Fibroblast of pulmonary artery (primary cell): ENCODE measurements at regions not wholly inside any gene's neighbourhood (a gene's known extent, or its start where the extent isn't known, plus 50 kb on each side); places are given as distances from the start of the nearest gene placed in this dataset.

Experiments
- DNase-seq: peaks from one replicate; pipeline ENCODE4 v3.0.0-alpha.2; 2010; ENCODE audit warnings: low read depth
- H3K4me3 ChIP-seq: replicated peaks from 2 replicates; pipeline ENCODE4 v1.5.1; 2011; ENCODE audit warnings: low read depth, mild to moderate bottlenecking, control low read depth, low read length, moderate library complexity
- CTCF ChIP-seq: IDR thresholded peaks from 2 replicates; pipeline ENCODE4 v1.5.1; 2011; ENCODE audit warnings: mild to moderate bottlenecking, control low read depth, low read length, inconsistent platforms; ENCODE audit errors: missing control alignments

- no peak for DNase-seq
- no peak overlapping the region for H3K4me3 ChIP-seq
- no peak for TF ChIP-seq CTCF
Observed at GRCh38 chr10:4456776-4457175, 369.2 kb upstream of the AKR1E2 start.

GRCh38 chr10:4456279-4456678 lies 369.7 kb upstream of the AKR1E2 start:
- no peak for TF ChIP-seq CTCF
- H3K4me3 ChIP-seq: no peak overlapping the region
- DNase-seq: no peak

- no peak for TF ChIP-seq CTCF
- H3K4me3 ChIP-seq: no peak overlapping the region
- no peak for DNase-seq
Observed at GRCh38 chr10:4453950-4454349, 372.1 kb upstream of the AKR1E2 start.

GRCh38 chr10:4453276-4453675 lies 372.7 kb upstream of the AKR1E2 start:
- TF ChIP-seq CTCF: no peak
- no peak overlapping the region for H3K4me3 ChIP-seq
- no peak for DNase-seq

- peak; percentile 79 for DNase-seq
Observed at GRCh38 chr10:4450981-4451908, 374.8 kb upstream of the AKR1E2 start.

GRCh38 chr10:4450169-4450568 lies 375.8 kb upstream of the AKR1E2 start:
- no peak overlapping the region for H3K4me3 ChIP-seq
- no peak for TF ChIP-seq CTCF
- DNase-seq: no peak

More at GRCh38 chr10:4450981-4451908, 374.8 kb upstream of the AKR1E2 start:
- TF ChIP-seq CTCF: no peak
- no peak overlapping the region for H3K4me3 ChIP-seq

GRCh38 chr10:4448030-4448429 lies 378.0 kb upstream of the AKR1E2 start:
- peak; percentile 60 for DNase-seq
- no peak for TF ChIP-seq CTCF

More at GRCh38 chr10:4448030-4448429, 378.0 kb upstream of the AKR1E2 start:
- no peak overlapping the region for H3K4me3 ChIP-seq
